Naive B cell (primary cell): ENCODE measurements at regions not wholly inside any gene's neighbourhood (a gene's known extent, or its start where the extent isn't known, plus 50 kb on each side); places are given as distances from the start of the nearest gene placed in this dataset.

Experiments used
- ATAC-seq, 2 donors: fragments of 150-1000 bp; cut with Tn5 transposase; 2 replicates each; pipeline ENCODE4 v1.10.0; 2021; ENCODE audit warnings: low read depth in 2 of 2, mild to moderate bottlenecking in 2 of 2, moderate library complexity in 2 of 2
- DNase-seq: peaks from one replicate; pipeline ENCODE4 v3.0.0; 2022
- H3K27ac Mint-ChIP-seq, 6 donors: one replicate each; pipeline ENCODE4 v1.8.0; 2020 to 2022; ENCODE audit warnings: mild to moderate bottlenecking in 6 of 6, mixed read lengths in 6 of 6, moderate library complexity in 5 of 6, inconsistent platforms in 2 of 6
- H3K27me3 Mint-ChIP-seq, 3 donors: one replicate each; pipeline ENCODE4 v1.8.0; 2021 to 2022; ENCODE audit warnings: mixed read lengths in 3 of 3, mild to moderate bottlenecking in 1 of 3
- H3K36me3 Mint-ChIP-seq, 2 donors: one replicate each; pipeline ENCODE4 v1.8.0; 2020 to 2022; ENCODE audit warnings: mixed read lengths in 2 of 2, inconsistent platforms in 1 of 2, mild to moderate bottlenecking in 1 of 2
- H3K4me1 Mint-ChIP-seq, 3 donors: one replicate each; pipeline ENCODE4 v1.8.0; 2020 to 2022; ENCODE audit warnings: mixed read lengths in 3 of 3, inconsistent platforms in 1 of 3, mild to moderate bottlenecking in 1 of 3, moderate library complexity in 1 of 3
- H3K4me3 Mint-ChIP-seq, 8 donors: one replicate each; pipeline ENCODE4 v1.8.0; 2020 to 2022; ENCODE audit warnings: mild to moderate bottlenecking in 8 of 8, mixed read lengths in 8 of 8, moderate library complexity in 8 of 8, inconsistent platforms in 2 of 8
- H3K9me3 Mint-ChIP-seq, 7 donors: one replicate each; pipeline ENCODE4 v1.8.0; 2020 to 2022; ENCODE audit warnings: mixed read lengths in 7 of 7, mild to moderate bottlenecking in 5 of 7, inconsistent platforms in 2 of 7, moderate library complexity in 1 of 7

DNA sequence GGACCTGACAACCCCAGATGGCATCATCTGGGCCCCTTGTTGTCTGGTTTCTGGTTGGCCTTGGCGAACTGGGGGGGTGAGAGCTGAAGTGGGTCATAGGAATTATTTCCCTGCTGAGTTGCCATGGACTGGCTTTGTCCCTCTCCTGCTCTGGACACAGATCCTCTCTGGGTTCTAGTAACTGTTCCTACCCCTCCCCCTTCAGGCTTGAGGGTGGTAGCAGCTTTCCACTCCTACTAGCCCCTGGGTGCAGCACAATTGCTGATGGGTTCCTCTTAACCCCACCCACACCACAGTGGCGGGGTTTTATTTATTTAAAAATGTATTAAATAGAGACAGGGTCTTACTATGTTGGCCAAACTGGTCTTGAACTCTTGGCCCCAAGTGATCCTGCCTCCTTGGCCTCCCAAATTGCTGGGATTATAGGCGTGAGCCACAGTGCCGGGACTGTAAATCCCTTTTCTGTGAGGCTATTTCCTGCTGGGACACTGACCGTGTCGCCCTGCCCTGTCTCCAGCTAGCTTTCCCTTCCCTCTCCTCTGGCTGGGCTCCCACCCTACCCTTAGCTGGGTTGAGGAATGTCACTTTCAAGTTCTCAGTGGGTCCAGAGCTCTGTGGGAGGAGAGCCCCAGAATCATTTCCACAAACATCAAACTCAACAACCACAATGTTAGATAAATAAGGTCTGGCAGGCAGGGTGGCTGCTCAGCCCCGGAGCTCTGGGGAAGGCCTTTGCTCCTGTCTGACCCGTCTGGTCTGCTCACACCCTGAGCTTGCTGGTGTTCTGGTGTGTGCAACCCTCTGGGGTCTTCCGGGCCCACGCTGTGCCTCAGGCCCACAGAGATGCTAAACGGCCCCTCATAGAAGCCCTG, 112.7 kb upstream of the WNT4 start:
- Mint-ChIP-seq H3K4me3 (no peak overlapping the region), H3K27me3 (peaks cover 11 to 47% (median 41%) of the 10 kb centered on the region in 3 donors), H3K27ac (no peak overlapping the region), H3K36me3 (no peaks in the 10 kb centered on the region), H3K4me1 (peaks cover 0 to 15% (median 0%) of the 10 kb centered on the region in 3 donors), H3K9me3 (peaks cover 0 to 5% (median 0%) of the 10 kb centered on the region in 7 donors)
- ATAC-seq, result no peak
- DNase-seq, result no peak

GRCh38 chr1:22256213-22256512, 113.3 kb upstream of the WNT4 start:
- ATAC-seq (no peak), DNase-seq (no peak)
- Mint-ChIP-seq H3K36me3 (no peaks in the 10 kb centered on the region), H3K9me3 (peaks cover 0 to 9% (median 0%) of the 10 kb centered on the region in 7 donors), H3K27me3 (peaks cover 9 to 45% (median 40%) of the 10 kb centered on the region in 3 donors), H3K4me3 (no peak overlapping the region), H3K4me1 (peaks cover 0 to 19% (median 0%) of the 10 kb centered on the region in 3 donors), H3K27ac (no peak overlapping the region)

DNA sequence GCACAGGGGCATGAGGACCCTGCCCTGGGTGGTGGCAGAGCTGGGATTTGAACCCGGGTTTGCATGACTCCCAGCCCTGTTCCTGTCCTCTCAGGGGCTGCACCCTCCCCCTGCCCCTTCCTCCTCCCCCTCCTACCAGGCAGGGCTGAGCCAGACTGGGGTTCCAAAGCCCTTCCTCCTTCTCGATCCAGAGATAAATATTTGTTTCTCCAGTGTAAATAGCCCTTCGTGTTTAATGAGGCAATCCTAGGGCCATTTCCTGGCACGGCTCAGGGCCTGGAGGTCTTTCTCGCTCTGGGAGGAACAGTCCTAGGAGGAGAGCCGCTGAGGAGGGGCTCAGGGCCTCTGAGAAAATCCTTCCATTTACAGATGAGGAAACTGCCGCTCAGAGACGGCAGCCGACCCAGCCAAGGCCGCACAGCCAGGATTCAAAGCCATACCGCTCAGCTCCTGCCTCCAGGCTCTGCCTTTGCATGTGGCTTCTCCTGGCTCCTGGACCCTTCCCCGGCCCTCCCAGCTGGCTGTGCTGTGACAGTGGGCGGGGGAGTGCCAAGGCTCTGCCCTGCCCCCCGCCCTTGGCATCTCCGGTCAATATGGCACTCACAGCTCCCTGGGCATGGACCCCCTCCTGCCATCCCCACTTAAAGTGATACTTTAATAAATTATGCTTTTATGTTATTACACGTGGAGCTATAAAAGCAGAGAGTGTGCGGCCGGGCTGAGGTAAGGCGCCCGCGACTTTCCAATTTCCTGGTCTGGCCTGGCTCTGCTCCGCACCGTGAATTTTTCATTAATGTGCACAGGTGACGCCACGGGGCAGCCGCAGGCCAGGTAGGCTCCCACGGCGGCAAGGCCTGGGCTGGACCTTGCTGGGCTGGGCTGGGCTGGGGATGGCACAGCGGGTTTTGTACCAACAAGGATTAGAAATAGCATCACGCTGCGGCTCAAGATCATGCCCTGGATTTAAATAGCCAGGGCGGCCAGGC, 114.7 kb upstream of the WNT4 start:
- ATAC-seq (no peak), DNase-seq (no peak)
- Mint-ChIP-seq H3K4me1 (peaks cover 0 to 20% (median 2%) of the 10 kb centered on the region in 3 donors), H3K27me3 (peaks cover 7 to 31% (median 26%) of the 10 kb centered on the region in 3 donors), H3K4me3 (no peak overlapping the region), H3K27ac (peak overlapping the region in 1 of 6 donors; percentile 47), H3K36me3 (no peaks in the 10 kb centered on the region), H3K9me3 (peaks cover 0 to 9% (median 0%) of the 10 kb centered on the region in 7 donors)

GRCh38 chr1:22258698-22259097, 115.8 kb upstream of the WNT4 start:
- no peak overlapping the region for H3K4me3 Mint-ChIP-seq
- no peaks in the 10 kb centered on the region for H3K36me3 Mint-ChIP-seq
- H3K27ac Mint-ChIP-seq, result no peak overlapping the region
- DNase-seq (no peak), ATAC-seq (no peak)
- H3K4me1 Mint-ChIP-seq, result peaks cover 0 to 12% (median 5%) of the 10 kb centered on the region in 3 donors
- H3K9me3 Mint-ChIP-seq, result peaks cover 0 to 9% (median 0%) of the 10 kb centered on the region in 7 donors
- peaks cover under 1 to 21% (median 16%) of the 10 kb centered on the region in 3 donors for H3K27me3 Mint-ChIP-seq

DNA sequence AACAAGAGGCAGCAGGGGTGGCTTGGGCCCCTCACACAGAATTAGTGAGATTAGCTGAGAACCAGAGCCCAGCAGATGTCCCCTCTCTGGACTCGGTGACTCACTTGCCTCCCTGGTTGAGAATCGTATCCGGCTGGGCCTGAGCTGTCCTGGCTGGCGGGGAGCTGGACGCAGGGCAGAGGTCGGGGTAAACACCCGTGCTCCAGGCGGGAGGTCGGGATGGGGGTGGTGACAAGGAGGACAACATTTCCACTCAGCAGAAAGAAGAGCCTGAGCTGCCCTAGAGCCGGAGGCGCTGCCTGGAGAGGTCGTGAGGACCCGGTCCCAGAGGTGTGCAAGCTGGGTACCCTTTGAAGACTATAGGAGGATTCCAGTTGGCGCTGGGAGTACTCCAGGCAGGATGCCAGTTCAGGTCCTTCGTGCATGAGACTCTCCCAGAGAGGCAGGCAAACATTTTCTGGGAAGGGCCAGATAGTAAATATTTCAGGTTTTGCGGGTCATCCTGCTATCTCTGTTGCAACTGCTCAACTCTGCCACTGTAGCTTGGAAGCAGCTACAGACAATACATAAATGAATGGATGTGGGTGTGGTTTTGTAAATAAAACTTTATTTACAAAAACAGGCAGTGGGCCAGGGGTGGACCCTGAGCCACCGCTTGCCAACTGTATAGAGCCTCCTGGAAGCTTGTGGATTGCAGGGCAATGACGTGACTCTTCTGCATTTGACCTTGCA, 116.8 kb upstream of the WNT4 start:
- peaks cover 0 to 20% (median 5%) of the 10 kb centered on the region in 3 donors for H3K4me1 Mint-ChIP-seq
- H3K27ac Mint-ChIP-seq, result peak overlapping the region in 1 of 6 donors; percentile 7
- H3K4me3 Mint-ChIP-seq, result no peak overlapping the region
- ATAC-seq (no peak), DNase-seq (no peak)
- H3K36me3 Mint-ChIP-seq, result no peaks in the 10 kb centered on the region
- peaks cover 4 to 21% (median 7%) of the 10 kb centered on the region in 3 donors for H3K27me3 Mint-ChIP-seq
- H3K9me3 Mint-ChIP-seq, result peaks cover 0 to 9% (median 0%) of the 10 kb centered on the region in 7 donors

DNA sequence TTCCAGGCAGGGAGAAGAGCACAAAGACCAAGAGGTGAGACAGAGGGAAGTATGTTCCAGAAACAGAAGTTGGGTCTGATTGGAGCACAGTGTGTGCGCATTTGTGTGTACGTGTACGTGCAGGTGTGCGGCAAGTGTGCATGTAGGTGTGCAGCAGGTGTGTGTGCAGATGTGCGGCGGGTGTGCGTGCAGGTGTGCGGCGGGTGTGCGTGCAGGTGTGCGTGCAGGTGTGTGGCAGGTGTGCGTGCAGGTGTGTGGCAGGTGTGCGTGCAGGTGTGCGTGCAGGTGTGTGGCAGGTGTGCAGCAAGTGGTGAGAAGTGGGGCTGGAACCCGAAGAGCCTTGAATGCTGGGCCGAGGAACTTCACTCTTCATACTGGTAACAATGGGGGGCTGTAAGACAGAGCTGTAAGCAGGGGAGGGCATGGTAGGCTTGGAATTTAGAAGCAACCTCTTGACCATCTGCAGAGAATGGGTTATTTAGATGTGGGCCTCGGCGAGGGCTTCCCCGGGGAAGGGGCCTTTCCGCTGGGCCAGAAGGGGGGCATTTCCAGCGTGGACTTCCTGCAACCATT, 118.0 kb upstream of the WNT4 start:
- Mint-ChIP-seq H3K27ac (no peak overlapping the region), H3K4me3 (no peak overlapping the region), H3K36me3 (no peaks in the 10 kb centered on the region), H3K27me3 (peaks cover 4 to 29% (median 15%) of the 10 kb centered on the region in 3 donors), H3K4me1 (peaks cover 0 to 20% (median 5%) of the 10 kb centered on the region in 3 donors), H3K9me3 (peaks cover 0 to 9% (median 0%) of the 10 kb centered on the region in 7 donors)
- ATAC-seq (no peak), DNase-seq (no peak)

DNA sequence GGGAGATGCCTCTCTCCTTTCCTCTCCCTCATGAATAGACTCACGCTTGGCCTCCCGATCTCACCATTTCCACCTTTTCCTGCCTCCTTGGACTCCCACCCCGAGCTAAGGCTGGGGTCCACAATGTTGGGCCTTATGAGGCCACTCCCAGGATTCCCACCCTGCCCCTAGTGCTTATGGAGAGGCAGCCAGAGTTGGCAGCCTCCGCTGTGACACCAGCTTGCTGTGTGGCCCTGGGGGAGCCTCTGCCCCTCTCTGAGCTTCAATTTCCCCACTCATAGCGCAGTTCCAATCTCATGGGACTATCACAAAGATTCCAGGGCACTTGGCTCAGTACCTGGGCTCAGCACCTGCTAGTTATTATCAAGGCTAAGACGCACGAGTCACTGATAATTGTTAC, 118.7 kb upstream of the WNT4 start:
- Mint-ChIP-seq H3K27me3 (peaks cover 4 to 26% (median 10%) of the 10 kb centered on the region in 3 donors), H3K4me3 (peak overlapping the region in 1 of 8 donors; percentile 67), H3K27ac (no peak overlapping the region)

GRCh38 chr1:22262583-22262982, 119.7 kb upstream of the WNT4 start:
- ATAC-seq (no peak), DNase-seq (no peak)
- Mint-ChIP-seq H3K27ac (peak overlapping the region in 1 of 6 donors; percentile 92), H3K4me1 (peaks cover 0 to 20% (median 5%) of the 10 kb centered on the region in 3 donors), H3K9me3 (peaks cover 0 to 9% (median 0%) of the 10 kb centered on the region in 7 donors), H3K36me3 (no peaks in the 10 kb centered on the region), H3K27me3 (peaks cover 4 to 26% (median 10%) of the 10 kb centered on the region in 3 donors), H3K4me3 (no peak overlapping the region)

More for the DNA sequence above, 118.7 kb upstream of the WNT4 start:
- ATAC-seq, result no peak
- no peak for DNase-seq
- Mint-ChIP-seq H3K36me3 (no peaks in the 10 kb centered on the region), H3K4me1 (peaks cover 0 to 20% (median 5%) of the 10 kb centered on the region in 3 donors), H3K9me3 (peaks cover 0 to 9% (median 0%) of the 10 kb centered on the region in 7 donors)

- peaks cover 4 to 30% (median 14%) of the 10 kb centered on the region in 3 donors for H3K27me3 Mint-ChIP-seq
These were observed 120.5 kb upstream of the WNT4 start for GRCh38 chr1:22263359-22263758.

DNA sequence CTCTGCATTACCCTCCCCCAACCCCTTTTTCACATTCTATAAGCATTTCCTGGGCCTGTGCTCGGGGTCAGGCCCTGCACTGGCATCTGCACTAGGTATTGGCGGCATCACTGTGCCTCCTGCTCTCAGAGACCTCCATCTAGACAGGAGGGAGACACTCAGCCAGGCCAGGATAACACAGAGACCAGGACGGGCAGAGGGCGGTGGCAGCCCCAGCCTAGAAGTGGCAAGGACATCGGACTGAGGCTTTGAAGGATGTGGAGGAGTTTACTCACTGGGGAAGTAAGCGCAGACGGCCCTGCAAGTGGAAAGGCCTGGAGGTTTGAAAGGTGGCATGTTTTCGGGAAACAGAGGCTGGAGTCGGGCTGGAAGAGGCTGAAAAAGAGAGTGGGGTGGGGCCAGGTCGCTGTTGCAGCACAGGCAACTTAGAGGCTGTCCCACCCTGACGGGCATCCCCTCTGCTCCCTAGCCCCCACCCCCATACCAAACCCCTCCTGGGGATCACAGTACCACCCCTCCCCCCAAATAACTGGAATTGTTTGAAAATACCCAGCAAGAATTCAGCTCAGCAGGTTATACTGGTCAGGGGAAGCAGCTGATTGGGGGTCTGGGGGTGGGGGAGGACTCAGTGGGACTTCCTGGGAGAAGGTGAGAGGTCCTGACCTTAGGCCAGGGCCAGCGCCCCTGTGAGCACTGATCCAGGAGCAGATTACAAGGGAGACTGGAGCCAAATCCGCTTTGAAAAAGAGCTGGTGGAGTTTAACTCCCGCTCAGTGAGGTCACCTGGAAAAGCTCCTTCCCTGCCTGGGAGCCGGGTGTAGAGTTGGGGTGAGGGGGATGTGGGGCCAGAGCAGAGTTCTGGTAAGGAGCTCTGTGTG, 121.8 kb upstream of the WNT4 start:
- Mint-ChIP-seq H3K27me3 (peaks cover 4 to 41% (median 19%) of the 10 kb centered on the region in 3 donors), H3K4me1 (peaks cover 0 to 20% (median 5%) of the 10 kb centered on the region in 3 donors), H3K4me3 (no peak overlapping the region), H3K27ac (peak overlapping the region in 1 of 6 donors; percentile 26), H3K9me3 (peaks cover 0 to 9% (median 0%) of the 10 kb centered on the region in 7 donors), H3K36me3 (no peaks in the 10 kb centered on the region)
- no peak for ATAC-seq
- no peak for DNase-seq

More at GRCh38 chr1:22263359-22263758, 120.5 kb upstream of the WNT4 start:
- Mint-ChIP-seq H3K4me1 (peaks cover 0 to 20% (median 5%) of the 10 kb centered on the region in 3 donors), H3K36me3 (no peaks in the 10 kb centered on the region), H3K9me3 (peaks cover 0 to 9% (median 0%) of the 10 kb centered on the region in 7 donors), H3K27ac (no peak overlapping the region), H3K4me3 (no peak overlapping the region)
- no peak for ATAC-seq
- DNase-seq, result no peak

DNA sequence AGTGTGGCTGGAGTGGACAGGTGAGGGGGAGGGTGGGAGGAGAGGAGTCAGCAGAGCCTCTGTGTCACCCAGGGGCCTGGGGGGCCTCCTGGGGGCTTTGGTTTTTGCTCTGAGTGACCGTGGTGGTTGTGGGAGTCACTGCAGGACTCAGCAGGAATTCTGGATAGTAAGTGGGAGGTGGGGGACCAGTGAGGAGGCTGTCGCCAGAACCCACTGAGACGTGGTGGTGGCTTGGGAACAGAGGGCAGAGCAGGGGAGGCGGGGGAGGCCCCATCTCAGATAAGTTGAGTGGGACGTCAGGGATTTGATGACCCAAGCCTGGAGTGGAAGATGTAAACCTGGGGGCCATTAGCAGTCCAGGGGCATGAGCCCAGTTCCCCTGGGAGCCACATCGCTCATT, 123.2 kb upstream of the WNT4 start:
- peaks cover 0 to 12% (median 5%) of the 10 kb centered on the region in 3 donors for H3K4me1 Mint-ChIP-seq
- H3K27ac Mint-ChIP-seq, result no peak overlapping the region
- DNase-seq, result no peak
- H3K4me3 Mint-ChIP-seq, result no peak overlapping the region
- H3K27me3 Mint-ChIP-seq, result peaks cover 4 to 41% (median 19%) of the 10 kb centered on the region in 3 donors
- no peaks in the 10 kb centered on the region for H3K9me3 Mint-ChIP-seq
- no peaks in the 10 kb centered on the region for H3K36me3 Mint-ChIP-seq
- no peak for ATAC-seq
